HG03354 (cell line): ENCODE measurements at regions not wholly inside any gene's neighbourhood (a gene's known extent, or its start where the extent isn't known, plus 50 kb on each side); places are given as distances from the start of the nearest gene placed in this dataset.
"Not testable (repeated sequence)": the region's sequence is repeated elsewhere in the genome, so short reads cannot be mapped to it uniquely, and the experiment has no call there.

Experiments used
- ATAC-seq: cut with Tn5 transposase; IDR thresholded peaks from one replicate; pipeline ENCODE4 v1.9.1; 2021; ENCODE audit warnings: mild to moderate bottlenecking; ENCODE audit not compliant: unreplicated experiment, poor library complexity, severe bottlenecking

- ATAC-seq, result no peak
Measured at GRCh38 chr22:48736593-48737460, 1090.8 kb downstream of the BRD1 start.

GRCh38 chr22:48734961-48735360 lies 1092.7 kb downstream of the BRD1 start:
- ATAC-seq, result no peak

GRCh38 chr22:48734359-48734758 lies 1093.3 kb downstream of the BRD1 start:
- ATAC-seq, result no peak

- ATAC-seq, result no peak
Measured at GRCh38 chr22:48729499-48730171, 1098.0 kb downstream of the BRD1 start.

GRCh38 chr22:48727454-48728058 lies 1100.1 kb downstream of the BRD1 start:
- no peak for ATAC-seq

GRCh38 chr22:48724899-48725298 lies 1102.8 kb downstream of the BRD1 start:
- no peak for ATAC-seq

GRCh38 chr22:48722661-48723060 lies 1105.0 kb downstream of the BRD1 start:
- ATAC-seq, result no peak

GRCh38 chr22:48721395-48721669 lies 1106.3 kb downstream of the BRD1 start:
- ATAC-seq, result no peak

- no peak for ATAC-seq
Measured at GRCh38 chr22:48720662-48721394, 1106.8 kb downstream of the BRD1 start.

- ATAC-seq, result no peak
Measured at GRCh38 chr22:48719978-48720661, 1107.6 kb downstream of the BRD1 start.

- no peak for ATAC-seq
Measured at GRCh38 chr22:48718818-48719500, 1108.7 kb downstream of the BRD1 start.

- no peak for ATAC-seq
Measured at GRCh38 chr22:48717883-48718817, 1109.5 kb downstream of the BRD1 start.

GRCh38 chr22:48717076-48717810 lies 1110.4 kb downstream of the BRD1 start:
- no peak for ATAC-seq

GRCh38 chr22:48716154-48716553 lies 1111.5 kb downstream of the BRD1 start:
- ATAC-seq, result not testable (repeated sequence)

GRCh38 chr22:48715511-48715910 lies 1112.2 kb downstream of the BRD1 start:
- ATAC-seq, result no peak

- no peak for ATAC-seq
Measured at GRCh38 chr22:48714231-48714630, 1113.4 kb downstream of the BRD1 start.
